A673 (cell line): ENCODE measurements at regions not wholly inside any gene's neighbourhood (a gene's known extent, or its start where the extent isn't known, plus 50 kb on each side); places are given as distances from the start of the nearest gene placed in this dataset.

Experiments
- BruUV-seq: library from RNA; stranded (reverse); fragments of 400-500 nt; replicated peaks from 2 replicates; lab custom pipeline; 2021; lab: Mats Ljungman, UMichigan
- CTCF ChIA-PET: fragments of 300-600 bp; sonication (Branson Sonifier 250); formaldehyde crosslinking; loops from one replicate; lab custom pipeline; 2022; ENCODE audit warnings: antibody characterized with exemption; lab: Charles Lee
- POLR2A ChIA-PET: fragments of 300-600 bp; sonication (Branson Sonifier 250); formaldehyde crosslinking; loops from one replicate; lab custom pipeline; 2022; ENCODE audit warnings: antibody characterized with exemption; ENCODE audit not compliant: low non-redundant PET; lab: Charles Lee
- DNase-seq: peaks from one replicate; pipeline ENCODE4 v3.0.0-alpha.2; 2015; ENCODE audit warnings: low spot score
- H3K27ac ChIP-seq: fragments of 200-600 bp; sonication (generic); 2 replicates; pipeline ENCODE4 v1.5.1; 2016; ENCODE audit warnings: mixed run types, low read depth, mild to moderate bottlenecking, mixed read lengths, antibody characterized with exemption, low read length; ENCODE audit not compliant: poor library complexity, severe bottlenecking
- H3K27me3 ChIP-seq: fragments of 200-600 bp; sonication (generic); replicated peaks from 2 replicates; pipeline ENCODE4 v1.6.1; 2017; ENCODE audit warnings: mixed run types, low read depth, mild to moderate bottlenecking, mixed read lengths, antibody characterized with exemption, low read length; ENCODE audit not compliant: insufficient read depth, poor library complexity
- H3K36me3 ChIP-seq: fragments of 200-600 bp; sonication (generic); 2 replicates; pipeline ENCODE4 v1.6.1; 2016; ENCODE audit warnings: mixed run types, mild to moderate bottlenecking, mixed read lengths, antibody characterized with exemption, low read length; ENCODE audit not compliant: insufficient read depth, poor library complexity, severe bottlenecking
- H3K4me1 ChIP-seq: fragments of 200-600 bp; sonication (generic); 2 replicates; pipeline ENCODE4 v1.6.1; 2017; ENCODE audit warnings: mixed run types, mild to moderate bottlenecking, mixed read lengths, antibody characterized with exemption, low read length; ENCODE audit not compliant: insufficient read depth, poor library complexity, severe bottlenecking
- H3K4me3 ChIP-seq: fragments of 200-600 bp; sonication (generic); 2 replicates; pipeline ENCODE4 v1.5.1; 2016; ENCODE audit warnings: low read depth, mixed run types, mild to moderate bottlenecking, mixed read lengths, low read length; ENCODE audit not compliant: poor library complexity, severe bottlenecking
- H3K9me3 ChIP-seq: fragments of 200-600 bp; sonication (generic); 2 replicates; pipeline ENCODE4 v1.6.1; 2016; ENCODE audit warnings: mixed run types, low read depth, mild to moderate bottlenecking, mixed read lengths, antibody characterized with exemption, low read length; ENCODE audit not compliant: poor library complexity, severe bottlenecking
- CTCF ChIP-seq: fragments of 300-800, 200-600 bp; sonication (generic); conservative IDR thresholded peaks from 2 replicates; pipeline ENCODE4 v1.5.1; 2017; ENCODE audit warnings: low read depth, mild to moderate bottlenecking, antibody characterized with exemption, low read length, moderate library complexity, mixed read lengths
- EZH2 ChIP-seq: fragments of 200-600 bp; sonication (generic); IDR thresholded peaks from 2 replicates; pipeline ENCODE4 v1.6.1; 2017; ENCODE audit warnings: borderline replicate concordance, low read depth, mild to moderate bottlenecking, mixed read lengths, antibody characterized with exemption, low read length; ENCODE audit not compliant: poor library complexity, severe bottlenecking
- intact Hi-C: fragments of 100-400 bp; cut with micrococcal nuclease; formaldehyde crosslinking; loops from one replicate; pipeline ENCODE4 v1.10.0; 2022; ENCODE audit not compliant: unreplicated experiment

DNA sequence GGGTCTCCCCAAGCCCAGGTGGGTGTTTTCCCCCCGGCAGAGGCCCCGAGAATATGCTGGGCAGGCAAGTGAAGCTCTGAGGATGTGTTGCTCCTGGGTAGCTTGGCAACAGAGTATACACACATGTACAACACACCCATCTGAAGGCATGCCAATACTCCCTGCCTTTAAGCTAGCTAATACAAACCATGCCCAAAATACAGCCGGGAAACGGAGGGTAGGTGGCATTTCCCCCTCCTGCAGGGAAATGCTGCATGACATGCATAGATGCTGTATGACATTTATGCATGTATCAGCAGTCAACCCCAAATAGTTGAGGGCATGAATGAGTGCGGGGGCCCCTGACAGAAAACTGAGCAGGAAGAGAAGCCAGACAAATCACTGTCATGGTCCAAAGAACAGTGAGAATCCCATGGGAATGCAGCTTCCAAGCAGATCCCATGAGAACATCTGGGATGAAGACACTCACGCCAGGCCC lies 614.1 kb downstream of the EBF1 start:
- intact Hi-C loops: no loop called here
- no peaks in the 10 kb centered on the region for H3K36me3 ChIP-seq
- H3K27me3 ChIP-seq: no peaks in the 10 kb centered on the region
- no peak overlapping the region for H3K4me3 ChIP-seq
- H3K4me1 ChIP-seq: no peaks in the 10 kb centered on the region
- no peak overlapping the region for H3K27ac ChIP-seq
- ChIA-PET POLR2A (no interaction called here), CTCF (no interaction called here)
- no peak for TF ChIP-seq EZH2
- no peak for TF ChIP-seq CTCF
- no peaks in the 10 kb centered on the region for H3K9me3 ChIP-seq
- DNase-seq: no peak
- no TSS peak for BruUV-seq

DNA sequence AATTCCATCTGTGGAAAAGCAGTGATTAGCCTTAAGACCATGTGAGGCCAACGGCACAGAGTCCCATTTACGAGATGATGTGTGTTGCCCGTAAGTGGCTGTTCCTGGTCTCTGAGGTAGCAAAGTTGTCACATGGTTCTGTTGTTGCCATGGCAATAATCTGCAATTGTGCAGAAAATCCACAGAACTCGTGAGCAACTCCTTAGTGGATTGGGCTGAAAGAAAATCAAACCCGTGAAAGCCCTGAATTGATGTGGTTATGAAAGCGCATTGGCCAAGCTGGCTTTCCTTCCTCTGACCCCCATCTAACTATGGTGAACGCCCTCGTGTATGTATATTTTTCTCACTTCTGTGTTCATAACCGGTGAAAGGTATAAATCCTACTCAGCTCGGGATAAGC lies 614.7 kb downstream of the EBF1 start:
- CTCF ChIA-PET: no interaction called here
- no peaks in the 10 kb centered on the region for H3K36me3 ChIP-seq
- BruUV-seq: no TSS peak
- no peak overlapping the region for H3K27ac ChIP-seq
- no peak for DNase-seq
- H3K4me1 ChIP-seq: no peaks in the 10 kb centered on the region
- TF ChIP-seq EZH2 (no peak), CTCF (no peak)
- H3K9me3 ChIP-seq: no peaks in the 10 kb centered on the region
- no peaks in the 10 kb centered on the region for H3K27me3 ChIP-seq
- POLR2A ChIA-PET: no interaction called here
- no peak overlapping the region for H3K4me3 ChIP-seq
- intact Hi-C loops: no loop called here

- ChIA-PET CTCF (no interaction called here), POLR2A (no interaction called here)
Measured at GRCh38 chr5:158484150-158484549, 615.6 kb downstream of the EBF1 start.

More at GRCh38 chr5:158484150-158484549, 615.6 kb downstream of the EBF1 start:
- no peak for DNase-seq
- Histone ChIP-seq H3K36me3 (no peaks in the 10 kb centered on the region), H3K4me1 (no peaks in the 10 kb centered on the region), H3K27me3 (peaks cover 3% of the 10 kb centered on the region), H3K4me3 (no peak overlapping the region), H3K9me3 (no peaks in the 10 kb centered on the region), H3K27ac (no peak overlapping the region)
- no peak for TF ChIP-seq CTCF
- no peak for TF ChIP-seq EZH2
- intact Hi-C loops: no loop called here
- no TSS peak for BruUV-seq
